ENCODE measurements at regions not wholly inside any gene's neighbourhood (a gene's known extent, or its start where the extent isn't known, plus 50 kb on each side); places are given as distances from the start of the nearest gene placed in this dataset.

DNA sequence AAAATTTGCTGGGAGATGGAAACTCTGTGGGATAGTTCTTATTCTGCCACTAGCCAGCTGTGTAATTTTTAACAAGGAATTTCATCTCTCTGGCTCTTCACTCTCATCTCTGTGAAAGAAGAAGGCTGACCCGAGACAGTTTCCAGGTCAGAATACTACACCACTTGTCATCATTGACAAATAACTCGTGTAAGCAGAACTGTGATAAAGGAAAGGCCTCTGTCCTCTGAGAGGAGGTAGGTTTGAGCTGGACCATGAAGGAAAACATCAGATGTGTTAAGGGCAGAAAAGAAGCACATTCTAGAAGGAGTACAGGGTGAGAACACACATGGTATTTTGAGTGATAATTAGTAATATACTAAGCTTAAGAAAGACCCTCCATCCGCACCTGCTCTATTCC, 211.4 kb upstream of the DDX18 start:
- no TSS peak for BruUV-seq (replicated peaks)
- Histone ChIP-seq H3K9me1 (replicated peaks; ENCODE audit: control insufficient read depth, extremely low read depth, insufficient read depth, low read length) (no peaks in the 10 kb centered on the region), H3K36me3 (ENCODE audit: control insufficient read depth in 2 of 2, extremely low read depth in 1 of 2, insufficient read depth in 2 of 2, low read length in 2 of 2) (no peaks in the 10 kb centered on the region), H3K27me3 (ENCODE audit: control insufficient read depth in 2 of 2, insufficient read depth in 2 of 2, low read length in 2 of 2) (no peaks in the 10 kb centered on the region), H3K27ac (ENCODE audit: insufficient read depth, low read depth, low read length) (no peak overlapping the region), H2AFZ (ENCODE audit: low read depth, low read length) (no peak overlapping the region), H3K4me1 (ENCODE audit: control insufficient read depth, extremely low read depth, insufficient read depth, low read length) (no peaks in the 10 kb centered on the region), H4K20me1 (replicated peaks; ENCODE audit: control insufficient read depth, extremely low read depth, insufficient read depth, low read length) (no peaks in the 10 kb centered on the region), H3K9ac (replicated peaks; ENCODE audit: extremely low read depth, insufficient read depth, low read length) (no peak overlapping the region), H3K4me3 (replicated peaks in 1 of 3; ENCODE audit: insufficient read depth in 1 of 3, low read depth in 1 of 3, low read length in 3 of 3) (no peak overlapping the region), H3K9me3 (replicated peaks; ENCODE audit: control insufficient read depth, insufficient read depth, low read length) (peaks cover 2% of the 10 kb centered on the region), H3K79me2 (ENCODE audit: control insufficient read depth, insufficient read depth, low read length) (no peaks in the 10 kb centered on the region), H3K4me2 (ENCODE audit: insufficient read depth, low read length) (no peak overlapping the region)
- DNase-seq (ENCODE audit: low read depth, low spot score) = no peak
- TF ChIP-seq, protein P1, sequence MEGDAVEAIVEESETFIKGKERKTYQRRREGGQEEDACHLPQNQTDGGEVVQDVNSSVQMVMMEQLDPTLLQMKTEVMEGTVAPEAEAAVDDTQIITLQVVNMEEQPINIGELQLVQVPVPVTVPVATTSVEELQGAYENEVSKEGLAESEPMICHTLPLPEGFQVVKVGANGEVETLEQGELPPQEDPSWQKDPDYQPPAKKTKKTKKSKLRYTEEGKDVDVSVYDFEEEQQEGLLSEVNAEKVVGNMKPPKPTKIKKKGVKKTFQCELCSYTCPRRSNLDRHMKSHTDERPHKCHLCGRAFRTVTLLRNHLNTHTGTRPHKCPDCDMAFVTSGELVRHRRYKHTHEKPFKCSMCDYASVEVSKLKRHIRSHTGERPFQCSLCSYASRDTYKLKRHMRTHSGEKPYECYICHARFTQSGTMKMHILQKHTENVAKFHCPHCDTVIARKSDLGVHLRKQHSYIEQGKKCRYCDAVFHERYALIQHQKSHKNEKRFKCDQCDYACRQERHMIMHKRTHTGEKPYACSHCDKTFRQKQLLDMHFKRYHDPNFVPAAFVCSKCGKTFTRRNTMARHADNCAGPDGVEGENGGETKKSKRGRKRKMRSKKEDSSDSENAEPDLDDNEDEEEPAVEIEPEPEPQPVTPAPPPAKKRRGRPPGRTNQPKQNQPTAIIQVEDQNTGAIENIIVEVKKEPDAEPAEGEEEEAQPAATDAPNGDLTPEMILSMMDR (IDR thresholded peaks at IDR 0.05; ENCODE audit: extremely low read depth in 1 of 2, insufficient read depth in 1 of 2, low read depth in 1 of 2, low read length in 2 of 2) = no peak
- dilution Hi-C loops (cut with MboI; ENCODE audit: extremely low pct_ligation_motif_present, low sequenced_read_pairs) (no loop called here), intact Hi-C loops (cut with micrococcal nuclease) (no loop called here)
- POLR2A ChIA-PET = no interaction called here
- FAIRE-seq = no peak
- CTCF ChIA-PET = no interaction called here

DNA sequence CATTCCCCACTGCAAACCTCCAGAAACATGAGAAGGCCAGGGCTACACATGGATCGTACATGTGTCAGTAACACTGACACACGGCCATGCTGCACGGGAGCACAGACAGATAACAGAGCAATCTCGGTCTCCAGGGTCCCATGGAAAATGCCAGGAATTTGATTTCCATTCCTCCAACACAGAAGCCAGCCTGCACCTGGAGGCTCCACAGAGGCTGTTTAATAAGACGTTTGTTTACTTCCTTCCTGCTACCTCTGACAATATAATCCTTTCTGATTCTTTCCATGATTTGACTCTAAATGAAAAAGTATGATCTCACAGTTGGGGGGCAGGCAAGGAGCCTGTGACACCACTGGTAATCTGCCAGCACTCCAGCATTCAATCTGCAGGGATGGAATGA, 210.9 kb upstream of the DDX18 start:
- H4K20me1 ChIP-seq (replicated peaks; ENCODE audit: control insufficient read depth, extremely low read depth, insufficient read depth, low read length) = no peaks in the 10 kb centered on the region
- ChIA-PET CTCF (no interaction called here), POLR2A (no interaction called here)
- no peak for TF ChIP-seq POLR2AphosphoS5 (IDR thresholded peaks at IDR 0.05; ENCODE audit: insufficient read depth, low read depth, low read length)
- no peak for TF ChIP-seq GATA2 (IDR thresholded peaks at IDR 0.05; ENCODE audit: insufficient read depth, insufficient read length, low read depth, low read length)
- no peak for TF ChIP-seq EZH2 (IDR thresholded peaks at IDR 0.05; ENCODE audit: borderline replicate concordance, low read depth, low read length, severe bottlenecking)
- no peak for TF ChIP-seq MYC (IDR thresholded peaks at IDR 0.05; ENCODE audit: low read depth, low read length)
- TF ChIP-seq, protein P2, sequence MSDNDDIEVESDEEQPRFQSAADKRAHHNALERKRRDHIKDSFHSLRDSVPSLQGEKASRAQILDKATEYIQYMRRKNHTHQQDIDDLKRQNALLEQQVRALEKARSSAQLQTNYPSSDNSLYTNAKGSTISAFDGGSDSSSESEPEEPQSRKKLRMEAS (IDR thresholded peaks at IDR 0.05; ENCODE audit: insufficient read depth, insufficient read length) = no peak
- TF ChIP-seq, protein P1 (IDR thresholded peaks at IDR 0.05; ENCODE audit: extremely low read depth in 1 of 2, insufficient read depth in 1 of 2, low read depth in 1 of 2, low read length in 2 of 2) = no peak
- no peak for TF ChIP-seq JUN (IDR thresholded peaks at IDR 0.05; ENCODE audit: borderline replicate concordance, insufficient read depth, insufficient read length, low read depth)
- no peak for TF ChIP-seq FOS (IDR thresholded peaks at IDR 0.05; ENCODE audit: borderline replicate concordance, insufficient read depth, low read length)
- no peak for TF ChIP-seq POLR2A (IDR thresholded peaks at IDR 0.05; ENCODE audit: low read depth, low read length)
- H3K27me3 ChIP-seq (ENCODE audit: control insufficient read depth in 2 of 2, insufficient read depth in 2 of 2, low read length in 2 of 2) = no peaks in the 10 kb centered on the region
- intact Hi-C loops (cut with micrococcal nuclease) = no loop called here
- H3K4me1 ChIP-seq (ENCODE audit: control insufficient read depth, extremely low read depth, insufficient read depth, low read length) = no peaks in the 10 kb centered on the region
- H3K79me2 ChIP-seq (ENCODE audit: control insufficient read depth, insufficient read depth, low read length) = no peaks in the 10 kb centered on the region
- H3K9ac ChIP-seq (replicated peaks; ENCODE audit: extremely low read depth, insufficient read depth, low read length) = no peak overlapping the region
- FAIRE-seq (no peak), DNase-seq (ENCODE audit: low read depth, low spot score) (no peak)
- no peaks in the 10 kb centered on the region for H3K36me3 ChIP-seq (ENCODE audit: control insufficient read depth in 2 of 2, extremely low read depth in 1 of 2, insufficient read depth in 2 of 2, low read length in 2 of 2)
- H3K4me3 ChIP-seq (replicated peaks in 1 of 3; ENCODE audit: insufficient read depth in 1 of 3, low read depth in 1 of 3, low read length in 3 of 3) = no peak overlapping the region
- H2AFZ ChIP-seq (ENCODE audit: low read depth, low read length) = no peak overlapping the region
- dilution Hi-C loops (cut with MboI; ENCODE audit: extremely low pct_ligation_motif_present, low sequenced_read_pairs) = no loop called here
- no peak overlapping the region for H3K4me2 ChIP-seq (ENCODE audit: insufficient read depth, low read length)
- no peaks in the 10 kb centered on the region for H3K9me1 ChIP-seq (replicated peaks; ENCODE audit: control insufficient read depth, extremely low read depth, insufficient read depth, low read length)
- peaks cover 2% of the 10 kb centered on the region for H3K9me3 ChIP-seq (replicated peaks; ENCODE audit: control insufficient read depth, insufficient read depth, low read length)
- no TSS peak for BruUV-seq (replicated peaks)
- H3K27ac ChIP-seq (ENCODE audit: insufficient read depth, low read depth, low read length) = no peak overlapping the region
